ENCODE measurements at regions not wholly inside any gene's neighbourhood (a gene's known extent, or its start where the extent isn't known, plus 50 kb on each side); places are given as distances from the start of the nearest gene placed in this dataset.

- DNase-seq (ENCODE audit: extremely low read depth, low read depth), result no peak
Measured at GRCh38 chr9:80957801-80958200, 731.5 kb downstream of the TLE1 start.

- no peak for DNase-seq (ENCODE audit: extremely low read depth, low read depth)
Measured at GRCh38 chr9:80954521-80954920, 734.8 kb downstream of the TLE1 start.

- no peak for DNase-seq (ENCODE audit: extremely low read depth, low read depth)
Measured at GRCh38 chr9:80952363-80952922, 736.9 kb downstream of the TLE1 start.

GRCh38 chr9:80951675-80952074 lies 737.7 kb downstream of the TLE1 start:
- DNase-seq (ENCODE audit: extremely low read depth, low read depth), result no peak

GRCh38 chr9:80948876-80949275 lies 740.5 kb downstream of the TLE1 start:
- DNase-seq (ENCODE audit: extremely low read depth, low read depth), result no peak

GRCh38 chr9:80948066-80948465 lies 741.3 kb downstream of the TLE1 start:
- DNase-seq (ENCODE audit: extremely low read depth, low read depth), result no peak

GRCh38 chr9:80946496-80947170 lies 742.7 kb downstream of the TLE1 start:
- no peak for DNase-seq (ENCODE audit: extremely low read depth, low read depth)

- no peak for DNase-seq (ENCODE audit: extremely low read depth, low read depth)
Measured at GRCh38 chr9:80945436-80945835, 743.9 kb downstream of the TLE1 start.

GRCh38 chr9:80937645-80938044 lies 751.7 kb downstream of the TLE1 start:
- no peak for DNase-seq (ENCODE audit: extremely low read depth, low read depth)

- no peak for DNase-seq (ENCODE audit: extremely low read depth, low read depth)
Measured at GRCh38 chr9:80934095-80934494, 755.3 kb downstream of the TLE1 start.

GRCh38 chr9:80932947-80933780 lies 756.2 kb downstream of the TLE1 start:
- no peak for DNase-seq (ENCODE audit: extremely low read depth, low read depth)

GRCh38 chr9:80932181-80932580 lies 757.2 kb downstream of the TLE1 start:
- DNase-seq (ENCODE audit: extremely low read depth, low read depth), result no peak

GRCh38 chr9:80931163-80931562 lies 758.2 kb downstream of the TLE1 start:
- no peak for DNase-seq (ENCODE audit: extremely low read depth, low read depth)

- DNase-seq (ENCODE audit: extremely low read depth, low read depth), result no peak
Measured at GRCh38 chr9:80928697-80929096, 760.6 kb downstream of the TLE1 start.

GRCh38 chr9:80926611-80927010 lies 762.7 kb downstream of the TLE1 start:
- no peak for DNase-seq (ENCODE audit: extremely low read depth, low read depth)

GRCh38 chr9:80922544-80922943 lies 766.8 kb downstream of the TLE1 start:
- no peak for DNase-seq (ENCODE audit: extremely low read depth, low read depth)

GRCh38 chr9:80906728-80907127 lies 782.6 kb downstream of the TLE1 start:
- no peak for DNase-seq (ENCODE audit: extremely low read depth, low read depth)

- no peak for DNase-seq (ENCODE audit: extremely low read depth, low read depth)
Measured at GRCh38 chr9:80899208-80899607, 790.1 kb downstream of the TLE1 start.

- no peak for DNase-seq (ENCODE audit: extremely low read depth, low read depth)
Measured at GRCh38 chr9:80893190-80893589, 796.2 kb downstream of the TLE1 start.

- DNase-seq (ENCODE audit: extremely low read depth, low read depth), result no peak
Measured at GRCh38 chr9:80892703-80893102, 796.6 kb downstream of the TLE1 start.

GRCh38 chr9:80890124-80890523 lies 799.2 kb downstream of the TLE1 start:
- DNase-seq (ENCODE audit: extremely low read depth, low read depth), result no peak

- no peak for DNase-seq (ENCODE audit: extremely low read depth, low read depth)
Measured at GRCh38 chr9:80885894-80886293, 803.5 kb downstream of the TLE1 start.
